Activated CD4-positive, CD25-positive, alpha-beta regulatory T cell treated with anti-CD3 and anti-CD28 coated beads, Interleukin-2, amount 50 U/mL, for 24 hours (primary cell): ENCODE measurements at regions not wholly inside any gene's neighbourhood (a gene's known extent, or its start where the extent isn't known, plus 50 kb on each side); places are given as distances from the start of the nearest gene placed in this dataset.
"Not testable (repeated sequence)": the region's sequence is repeated elsewhere in the genome, so short reads cannot be mapped to it uniquely, and the experiment has no call there.

ENCODE experiments used
- ATAC-seq, 2 donors: fragments of 150-1000 bp; cut with Tn5 transposase; one replicate each; pipeline ENCODE4 v1.10.0; 2021; ENCODE audit warnings: mild to moderate bottlenecking in 1 of 2, moderate library complexity in 1 of 2

DNA sequence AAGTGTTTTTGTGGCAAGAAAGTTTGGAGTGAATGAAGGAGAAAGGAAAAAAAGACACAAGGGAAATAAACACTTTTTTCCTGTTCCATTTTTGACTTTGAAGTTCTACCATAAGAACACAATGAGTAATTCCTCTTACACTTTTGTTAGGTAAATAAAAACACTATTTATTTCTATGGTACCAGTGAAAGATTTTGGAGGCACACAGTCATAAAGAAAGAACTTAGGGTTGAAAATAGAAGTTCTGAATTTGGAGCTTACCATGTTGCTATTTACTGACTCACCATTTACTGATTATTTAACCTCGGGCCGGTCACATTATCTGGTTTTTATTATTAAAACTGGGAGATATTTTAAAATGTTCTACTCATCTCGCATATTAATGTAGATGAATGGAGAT is 367.8 kb downstream of the TLE1 start:
- no peak for ATAC-seq

DNA sequence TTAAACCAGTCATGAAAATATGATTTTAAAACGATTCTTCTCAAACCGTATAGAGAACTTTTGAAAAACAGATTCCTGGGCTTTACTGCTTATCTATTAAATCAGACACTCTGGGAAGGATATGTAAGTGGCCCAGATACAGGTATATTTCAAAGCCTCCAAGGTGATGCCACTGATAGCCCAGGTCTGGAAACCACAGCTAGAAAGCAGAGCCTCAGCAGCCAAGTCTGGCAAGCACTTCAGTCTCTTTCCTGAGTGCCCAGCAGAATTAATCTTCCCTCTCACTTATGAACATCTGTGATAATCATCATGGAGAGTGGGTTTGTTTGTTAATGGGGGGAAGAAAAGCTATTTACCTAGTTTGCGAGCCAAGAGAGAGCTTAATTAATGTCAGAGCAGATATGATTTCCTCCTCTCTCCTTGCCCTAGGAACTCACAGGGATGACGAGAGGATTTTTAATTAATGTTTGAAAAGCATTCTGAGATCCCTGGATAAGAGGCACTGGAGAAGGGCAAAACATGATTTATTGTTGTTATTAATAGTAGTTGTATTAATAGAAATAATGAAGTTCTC is 368.4 kb downstream of the TLE1 start:
- ATAC-seq = no peak

DNA sequence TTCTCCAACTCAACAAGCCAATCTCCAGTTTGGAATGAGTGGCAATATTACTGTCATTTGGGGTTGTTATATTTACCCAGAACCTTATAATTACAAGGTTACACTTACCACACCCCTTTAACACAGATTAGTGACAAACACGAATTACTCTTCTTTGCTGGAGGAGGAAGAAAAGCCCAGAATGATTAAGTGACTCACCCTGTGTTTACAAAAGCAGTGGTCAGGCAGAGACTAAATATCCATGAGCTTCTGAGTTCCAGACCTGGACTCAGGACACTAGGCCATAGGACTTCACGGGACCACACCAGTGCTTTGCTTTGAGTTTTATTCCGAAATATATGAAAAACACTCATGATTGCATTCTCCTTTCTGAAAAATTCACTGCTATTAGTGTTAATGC is 370.8 kb downstream of the TLE1 start:
- no peak for ATAC-seq

- ATAC-seq = no peak
These were observed 371.4 kb downstream of the TLE1 start for GRCh38 chr9:81317939-81318338.

GRCh38 chr9:81317223-81317622 is 372.1 kb downstream of the TLE1 start:
- no peak for ATAC-seq

DNA sequence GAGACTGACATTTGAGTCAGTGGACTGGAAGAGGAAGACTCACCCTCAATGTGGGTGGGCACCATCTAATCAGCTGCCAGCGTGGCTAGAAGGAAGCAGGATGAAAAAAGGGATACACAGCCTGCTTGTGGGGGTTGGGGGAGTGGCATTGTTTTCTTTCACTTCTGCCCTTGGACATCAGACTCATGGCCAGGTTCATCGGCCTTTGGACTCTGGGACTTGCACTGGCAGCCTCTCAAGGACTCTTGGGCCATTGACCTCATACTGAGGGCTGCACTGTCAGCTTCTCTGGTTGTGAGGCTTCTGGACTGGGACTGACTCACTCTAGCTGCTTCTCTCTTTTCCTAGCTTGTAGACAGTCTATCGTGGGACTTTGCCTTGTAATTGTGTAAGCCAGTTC is 374.9 kb downstream of the TLE1 start:
- no peak for ATAC-seq

DNA sequence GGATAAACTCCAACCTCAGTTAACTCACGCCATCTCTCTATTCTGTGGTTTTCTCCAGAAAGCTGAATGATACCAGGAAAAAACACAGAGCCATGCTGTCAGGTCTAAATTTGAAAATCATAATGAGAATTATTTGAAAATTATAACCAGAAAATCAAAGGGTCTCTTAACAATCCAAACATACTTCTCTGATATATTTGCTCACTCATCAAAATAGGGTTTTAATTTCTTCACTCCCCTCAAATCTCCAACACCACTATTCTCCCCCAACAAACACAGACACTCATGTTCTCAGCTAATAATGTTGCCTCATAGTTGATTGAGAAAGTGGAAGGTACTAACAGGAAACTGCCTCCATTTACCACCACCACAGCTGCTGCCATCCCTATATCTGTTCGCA is 375.5 kb downstream of the TLE1 start:
- ATAC-seq = no peak

GRCh38 chr9:81312346-81312745 is 377.0 kb downstream of the TLE1 start:
- no peak for ATAC-seq

DNA sequence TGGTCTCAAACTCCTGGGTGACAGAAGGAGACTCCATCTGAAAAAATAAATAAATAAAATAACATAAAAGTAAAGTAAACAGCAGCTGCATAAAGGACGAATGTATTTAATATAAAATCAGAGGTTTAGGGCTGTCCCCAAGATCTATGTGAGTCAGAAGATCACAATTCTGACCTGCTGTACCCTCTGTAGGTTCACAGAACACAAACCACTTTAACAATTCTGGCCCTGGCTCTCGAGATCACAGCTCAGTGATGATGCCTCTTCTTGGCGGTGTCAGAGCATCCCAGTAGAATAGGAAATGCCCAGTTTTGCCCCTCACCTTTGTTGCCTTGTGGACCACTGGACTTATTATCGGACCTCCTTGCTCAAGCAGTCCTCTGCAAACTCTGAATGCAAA is 380.9 kb downstream of the TLE1 start:
- ATAC-seq = no peak

- not testable (repeated sequence) for ATAC-seq
These were observed 381.6 kb downstream of the TLE1 start for GRCh38 chr9:81307791-81308190.

- no peak for ATAC-seq
These were observed 383.7 kb downstream of the TLE1 start for GRCh38 chr9:81305561-81306182.

- no peak for ATAC-seq
These were observed 385.7 kb downstream of the TLE1 start for GRCh38 chr9:81303658-81304057.

- ATAC-seq = no peak
These were observed 395.7 kb downstream of the TLE1 start for GRCh38 chr9:81293651-81294050.

- ATAC-seq = no peak
These were observed 397.1 kb downstream of the TLE1 start for GRCh38 chr9:81292056-81292805.

DNA sequence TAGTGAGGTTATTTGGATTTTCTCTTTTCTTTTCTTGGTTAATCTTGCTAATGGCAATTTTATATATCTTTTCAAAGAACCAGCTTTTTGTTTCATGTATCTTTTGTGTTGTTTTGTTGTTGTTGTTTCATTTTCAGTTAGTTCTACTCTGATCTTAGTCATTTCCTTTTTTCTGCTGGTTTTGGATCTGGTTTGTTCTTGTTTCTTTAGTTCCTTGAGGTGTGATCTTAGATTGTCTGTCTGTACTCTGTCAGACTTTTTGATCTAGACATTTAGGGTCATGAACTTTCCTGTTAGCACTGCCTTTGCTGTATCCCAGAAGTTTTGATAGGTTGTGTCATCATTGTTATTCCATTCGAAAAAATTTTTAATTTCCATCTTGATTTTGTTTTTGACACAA is 399.7 kb downstream of the TLE1 start:
- ATAC-seq = no peak

DNA sequence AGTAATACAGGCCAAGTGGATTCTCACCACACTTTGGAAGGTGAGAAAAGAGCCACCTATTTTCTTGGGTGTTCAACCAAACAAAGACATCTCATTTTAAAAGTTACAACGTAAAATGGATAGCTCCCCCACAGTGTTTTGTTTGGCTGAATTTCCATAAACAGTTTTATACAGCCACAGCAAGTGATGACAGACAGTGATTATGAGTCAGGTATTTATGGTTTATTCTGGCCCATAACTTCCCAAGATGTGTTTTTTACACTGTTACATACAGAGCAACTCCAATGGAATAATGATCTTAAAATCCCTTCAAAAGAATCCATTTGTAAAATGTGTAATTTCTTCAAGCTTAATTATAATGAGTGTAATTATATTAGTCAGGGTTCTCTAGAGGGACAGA is 421.3 kb downstream of the TLE1 start:
- no peak for ATAC-seq

DNA sequence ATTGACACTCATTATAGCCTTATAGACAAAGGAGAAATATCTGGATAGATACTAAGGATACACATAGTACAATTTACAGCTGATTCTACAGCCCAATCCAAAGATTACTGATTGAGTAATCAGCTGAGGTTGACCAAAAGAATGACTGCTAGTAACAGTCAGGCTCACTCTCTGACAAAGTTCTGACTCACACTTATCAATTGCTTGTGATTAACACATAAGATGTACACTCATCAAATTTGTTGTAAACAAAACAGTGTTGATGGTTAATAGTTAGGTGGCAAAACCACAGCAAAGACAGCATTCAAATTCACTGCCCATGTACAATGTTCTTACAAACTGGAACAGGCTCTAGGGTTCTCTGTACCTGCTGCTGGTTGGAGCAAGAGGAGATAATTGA is 422.7 kb downstream of the TLE1 start:
- no peak for ATAC-seq

GRCh38 chr9:81266086-81266485 is 423.3 kb downstream of the TLE1 start:
- no peak for ATAC-seq

DNA sequence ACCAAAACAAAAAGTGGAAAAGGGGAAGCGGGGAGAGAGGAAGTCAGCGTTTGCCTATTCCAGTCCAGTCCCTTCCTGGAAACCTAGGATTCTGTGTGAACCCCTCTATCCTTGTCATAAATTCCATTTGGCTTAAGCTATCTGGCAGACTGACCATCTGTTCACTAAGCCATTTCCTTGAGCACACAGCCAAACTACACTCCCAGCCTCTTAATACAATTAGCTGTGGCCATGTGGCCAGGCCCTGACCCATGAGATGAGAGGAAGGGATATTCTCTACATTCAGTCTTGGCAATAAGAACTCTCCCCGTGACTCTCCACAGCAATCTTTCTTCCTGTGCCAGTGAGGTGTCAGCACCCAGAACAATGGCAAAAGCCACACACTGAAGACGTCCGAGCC is 424.8 kb downstream of the TLE1 start:
- ATAC-seq = no peak

DNA sequence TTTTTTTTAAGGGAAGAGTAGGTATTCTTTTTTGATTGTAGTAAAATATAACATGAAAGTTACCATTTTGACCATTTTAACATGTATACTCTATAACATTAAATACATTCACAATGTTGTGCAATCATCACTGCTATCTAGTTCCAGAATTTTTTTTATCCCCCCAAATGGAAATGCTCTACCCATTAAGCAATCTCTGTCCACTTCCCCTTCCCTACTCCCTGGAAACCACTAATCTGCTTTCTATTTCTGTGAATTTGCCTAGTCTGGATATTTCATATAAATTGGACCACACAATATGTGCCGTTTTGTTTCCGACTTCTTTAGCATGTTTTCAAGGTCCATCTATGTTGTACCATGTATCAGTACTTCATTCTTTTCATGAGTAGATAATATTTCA is 429.5 kb downstream of the TLE1 start:
- no peak for ATAC-seq

DNA sequence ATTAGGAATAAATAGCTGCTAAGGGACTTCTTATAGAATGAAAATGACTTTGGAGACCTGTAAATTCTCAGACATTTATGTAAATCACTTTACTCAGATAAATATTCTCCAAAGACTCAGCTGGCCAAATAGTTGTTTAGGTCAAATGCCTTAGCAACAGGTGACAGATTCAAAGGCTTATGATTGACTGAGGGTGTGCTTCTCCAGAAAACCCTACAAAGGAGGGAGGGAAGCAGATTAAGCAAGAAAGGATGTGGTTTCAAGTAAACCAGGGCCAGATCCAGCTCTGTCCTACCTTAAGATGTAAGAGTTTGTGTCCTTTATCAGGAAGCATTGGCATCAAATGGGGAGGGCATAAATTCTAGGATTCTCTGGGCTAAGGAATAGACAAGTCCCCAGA is 433.0 kb downstream of the TLE1 start:
- ATAC-seq = no peak

DNA sequence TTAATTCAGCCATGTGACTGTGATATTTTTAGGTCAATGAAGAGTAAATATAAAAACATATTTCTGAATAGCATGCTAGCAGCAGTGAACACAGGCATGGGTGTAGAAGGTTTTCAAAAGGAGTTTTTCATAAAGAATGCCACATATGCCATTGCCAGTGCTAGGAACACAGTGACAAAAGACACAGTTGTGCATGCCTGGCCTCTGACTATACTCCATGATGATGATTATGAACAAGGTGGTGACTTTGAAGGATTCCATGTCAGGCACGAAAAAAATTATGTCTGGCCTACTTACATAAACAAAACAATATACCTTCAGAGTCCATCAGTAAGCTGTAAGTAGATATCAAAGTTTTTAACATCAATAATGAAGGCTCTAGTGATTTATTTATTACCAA is 438.7 kb downstream of the TLE1 start:
- no peak for ATAC-seq

DNA sequence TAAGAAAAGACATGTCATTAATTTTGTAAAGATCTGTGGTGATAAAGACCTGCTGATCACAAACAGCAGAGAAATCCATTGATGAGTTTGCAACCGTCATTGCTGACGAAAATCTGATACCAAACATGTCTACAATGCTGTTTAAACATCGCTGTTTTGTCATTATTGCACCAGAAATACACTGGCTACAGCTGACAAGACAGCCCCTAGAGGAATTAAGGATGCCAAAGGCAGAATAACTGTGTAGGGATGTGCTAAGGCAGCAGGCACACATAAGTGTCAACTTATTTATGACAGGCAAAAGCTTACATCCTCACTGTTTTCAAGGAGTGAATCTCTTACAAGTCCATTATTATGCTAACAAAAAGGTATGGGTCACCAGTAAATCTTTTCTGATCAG is 439.3 kb downstream of the TLE1 start:
- ATAC-seq = no peak

DNA sequence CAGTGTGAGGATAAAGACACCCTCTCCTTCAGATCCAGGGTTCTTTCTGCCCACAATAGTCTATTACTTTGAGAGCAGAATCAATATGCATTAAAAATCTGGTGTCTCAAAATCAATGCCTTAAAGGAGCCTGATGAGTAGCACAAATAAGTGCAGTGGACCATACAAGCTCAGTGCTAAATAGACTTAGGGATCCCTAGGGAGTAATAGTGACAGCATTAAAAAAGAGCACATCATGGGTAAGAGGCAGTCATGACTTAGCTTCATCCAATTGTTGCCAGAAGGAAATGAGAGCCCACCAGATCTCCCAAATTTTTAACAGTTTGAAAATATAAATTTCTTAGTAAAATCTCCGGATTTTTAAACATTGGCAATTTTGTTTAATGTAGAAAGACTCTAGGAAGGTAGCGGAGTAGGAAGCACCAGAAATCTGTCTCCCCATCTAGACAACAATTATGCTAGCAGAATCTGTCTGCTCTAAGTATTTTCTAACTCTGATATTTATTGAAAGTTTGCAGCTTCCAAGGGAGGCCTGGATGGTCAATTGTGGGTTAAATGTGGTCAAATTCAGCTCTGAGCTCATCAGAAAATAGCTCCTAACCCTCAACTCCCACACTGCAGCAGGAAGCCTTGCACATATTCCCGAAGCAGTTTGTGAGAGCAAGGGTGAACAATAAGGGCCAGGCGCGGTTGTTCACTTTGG is 443.9 kb downstream of the TLE1 start:
- ATAC-seq = no peak
